SK-N-MC (cell line): ENCODE measurements at regions not wholly inside any gene's neighbourhood (a gene's known extent, or its start where the extent isn't known, plus 50 kb on each side); places are given as distances from the start of the nearest gene placed in this dataset.

Source experiments
- EZH2 ChIP-seq: fragments of 200-600 bp; sonication (generic); IDR thresholded peaks from one replicate; pipeline ENCODE4 v1.6.1; 2017; ENCODE audit warnings: antibody characterized with exemption
- POLR2AphosphoS5 ChIP-seq: IDR thresholded peaks from 2 replicates; pipeline ENCODE4 v1.6.1; 2012; ENCODE audit warnings: mild to moderate bottlenecking, low read depth, low read length, borderline replicate concordance

- TF ChIP-seq POLR2AphosphoS5 = no peak
- no peak for TF ChIP-seq EZH2
Measured at GRCh38 chr5:61678966-61679365, 346.9 kb downstream of the ZSWIM6 start.
